Ishikawa (cell line): ENCODE measurements at regions not wholly inside any gene's neighbourhood (a gene's known extent, or its start where the extent isn't known, plus 50 kb on each side); places are given as distances from the start of the nearest gene placed in this dataset.

ENCODE experiments used
- CEBPB ChIP-seq: IDR thresholded peaks from 2 replicates; pipeline ENCODE4 v1.6.1; 2012
- CREB1 ChIP-seq: IDR thresholded peaks from 2 replicates; pipeline ENCODE4 v1.6.1; 2012; ENCODE audit warnings: low read depth
- EGR1 ChIP-seq: IDR thresholded peaks from 2 replicates; pipeline ENCODE4 v1.6.1; 2012
- EP300 ChIP-seq: IDR thresholded peaks from 2 replicates; pipeline ENCODE4 v1.6.1; 2012; ENCODE audit warnings: borderline replicate concordance
- FOXM1 ChIP-seq: IDR thresholded peaks from 2 replicates; pipeline ENCODE4 v1.6.1; 2012; ENCODE audit warnings: low read depth, borderline replicate concordance
- NFIC ChIP-seq: IDR thresholded peaks from 2 replicates; pipeline ENCODE4 v1.6.1; 2012
- RAD21 ChIP-seq: IDR thresholded peaks from 2 replicates; pipeline ENCODE4 v1.6.1; 2012; ENCODE audit warnings: low read depth
- TAF1 ChIP-seq: IDR thresholded peaks from 2 replicates; pipeline ENCODE4 v1.6.1; 2012; ENCODE audit warnings: low read depth, mild to moderate bottlenecking
- TCF12 ChIP-seq: IDR thresholded peaks from 2 replicates; pipeline ENCODE4 v1.6.1; 2012; ENCODE audit warnings: low read depth
- USF1 ChIP-seq: IDR thresholded peaks from 2 replicates; pipeline ENCODE4 v1.6.1; 2012
- YY1 ChIP-seq: IDR thresholded peaks from 2 replicates; pipeline ENCODE4 v1.6.1; 2012; ENCODE audit warnings: low read depth
- ZBTB7A ChIP-seq: IDR thresholded peaks from 2 replicates; pipeline ENCODE4 v1.6.1; 2012; ENCODE audit warnings: low read depth
- TF ChIP-seq, protein P1 (sequence below): IDR thresholded peaks from 2 replicates; pipeline ENCODE4 v1.6.1; 2012
- TF ChIP-seq, protein P2 (sequence below): IDR thresholded peaks from 2 replicates; pipeline ENCODE4 v1.6.1; 2012; ENCODE audit warnings: low read depth, mild to moderate bottlenecking

DNA sequence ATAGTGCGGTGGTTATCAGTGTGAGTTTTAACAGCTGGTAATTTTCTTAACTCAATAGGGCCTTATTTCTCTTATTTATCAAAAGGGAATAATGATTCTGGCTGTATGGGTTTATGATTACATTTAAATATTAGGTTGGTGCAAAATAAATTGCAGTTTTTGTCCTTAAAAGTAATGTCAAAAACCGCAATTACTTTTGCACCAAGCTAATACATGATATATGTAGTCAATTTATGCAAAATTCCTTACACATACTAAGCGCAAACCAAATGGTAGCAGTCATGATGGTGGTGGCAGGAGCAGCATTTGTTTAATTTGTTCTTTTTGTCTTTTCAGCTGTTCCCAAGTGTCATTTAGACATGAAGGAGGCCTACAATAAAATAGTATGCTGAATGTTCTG is 1777.1 kb downstream of the OLFM4 start:
- TF ChIP-seq, protein P1, sequence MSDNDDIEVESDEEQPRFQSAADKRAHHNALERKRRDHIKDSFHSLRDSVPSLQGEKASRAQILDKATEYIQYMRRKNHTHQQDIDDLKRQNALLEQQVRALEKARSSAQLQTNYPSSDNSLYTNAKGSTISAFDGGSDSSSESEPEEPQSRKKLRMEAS, result no peak
- TF ChIP-seq EP300, result no peak
- TF ChIP-seq ZBTB7A, result no peak
- TF ChIP-seq CREB1, result no peak
- TF ChIP-seq, protein P2, sequence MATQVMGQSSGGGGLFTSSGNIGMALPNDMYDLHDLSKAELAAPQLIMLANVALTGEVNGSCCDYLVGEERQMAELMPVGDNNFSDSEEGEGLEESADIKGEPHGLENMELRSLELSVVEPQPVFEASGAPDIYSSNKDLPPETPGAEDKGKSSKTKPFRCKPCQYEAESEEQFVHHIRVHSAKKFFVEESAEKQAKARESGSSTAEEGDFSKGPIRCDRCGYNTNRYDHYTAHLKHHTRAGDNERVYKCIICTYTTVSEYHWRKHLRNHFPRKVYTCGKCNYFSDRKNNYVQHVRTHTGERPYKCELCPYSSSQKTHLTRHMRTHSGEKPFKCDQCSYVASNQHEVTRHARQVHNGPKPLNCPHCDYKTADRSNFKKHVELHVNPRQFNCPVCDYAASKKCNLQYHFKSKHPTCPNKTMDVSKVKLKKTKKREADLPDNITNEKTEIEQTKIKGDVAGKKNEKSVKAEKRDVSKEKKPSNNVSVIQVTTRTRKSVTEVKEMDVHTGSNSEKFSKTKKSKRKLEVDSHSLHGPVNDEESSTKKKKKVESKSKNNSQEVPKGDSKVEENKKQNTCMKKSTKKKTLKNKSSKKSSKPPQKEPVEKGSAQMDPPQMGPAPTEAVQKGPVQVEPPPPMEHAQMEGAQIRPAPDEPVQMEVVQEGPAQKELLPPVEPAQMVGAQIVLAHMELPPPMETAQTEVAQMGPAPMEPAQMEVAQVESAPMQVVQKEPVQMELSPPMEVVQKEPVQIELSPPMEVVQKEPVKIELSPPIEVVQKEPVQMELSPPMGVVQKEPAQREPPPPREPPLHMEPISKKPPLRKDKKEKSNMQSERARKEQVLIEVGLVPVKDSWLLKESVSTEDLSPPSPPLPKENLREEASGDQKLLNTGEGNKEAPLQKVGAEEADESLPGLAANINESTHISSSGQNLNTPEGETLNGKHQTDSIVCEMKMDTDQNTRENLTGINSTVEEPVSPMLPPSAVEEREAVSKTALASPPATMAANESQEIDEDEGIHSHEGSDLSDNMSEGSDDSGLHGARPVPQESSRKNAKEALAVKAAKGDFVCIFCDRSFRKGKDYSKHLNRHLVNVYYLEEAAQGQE, result no peak
- no peak for TF ChIP-seq RAD21
- TF ChIP-seq CEBPB, result no peak
- TF ChIP-seq EGR1, result no peak
- no peak for TF ChIP-seq TCF12
- no peak for TF ChIP-seq USF1
- no peak for TF ChIP-seq NFIC
- TF ChIP-seq YY1, result no peak
- no peak for TF ChIP-seq FOXM1
- TF ChIP-seq TAF1, result no peak
